A673 (cell line): ENCODE measurements at regions not wholly inside any gene's neighbourhood (a gene's known extent, or its start where the extent isn't known, plus 50 kb on each side); places are given as distances from the start of the nearest gene placed in this dataset.

Source experiments
- BruUV-seq: library from RNA; stranded (reverse); fragments of 400-500 nt; replicated peaks from 2 replicates; lab custom pipeline; 2021; lab: Mats Ljungman, UMichigan
- CTCF ChIA-PET: fragments of 300-600 bp; sonication (Branson Sonifier 250); formaldehyde crosslinking; loops from one replicate; lab custom pipeline; 2022; ENCODE audit warnings: antibody characterized with exemption; lab: Charles Lee
- POLR2A ChIA-PET: fragments of 300-600 bp; sonication (Branson Sonifier 250); formaldehyde crosslinking; loops from one replicate; lab custom pipeline; 2022; ENCODE audit warnings: antibody characterized with exemption; ENCODE audit not compliant: low non-redundant PET; lab: Charles Lee
- DNase-seq: peaks from one replicate; pipeline ENCODE4 v3.0.0-alpha.2; 2015; ENCODE audit warnings: low spot score
- H3K27ac ChIP-seq: fragments of 200-600 bp; sonication (generic); 2 replicates; pipeline ENCODE4 v1.5.1; 2016; ENCODE audit warnings: mixed run types, low read depth, mild to moderate bottlenecking, mixed read lengths, antibody characterized with exemption, low read length; ENCODE audit not compliant: poor library complexity, severe bottlenecking
- H3K27me3 ChIP-seq: fragments of 200-600 bp; sonication (generic); replicated peaks from 2 replicates; pipeline ENCODE4 v1.6.1; 2017; ENCODE audit warnings: mixed run types, low read depth, mild to moderate bottlenecking, mixed read lengths, antibody characterized with exemption, low read length; ENCODE audit not compliant: insufficient read depth, poor library complexity
- H3K36me3 ChIP-seq: fragments of 200-600 bp; sonication (generic); 2 replicates; pipeline ENCODE4 v1.6.1; 2016; ENCODE audit warnings: mixed run types, mild to moderate bottlenecking, mixed read lengths, antibody characterized with exemption, low read length; ENCODE audit not compliant: insufficient read depth, poor library complexity, severe bottlenecking
- H3K4me1 ChIP-seq: fragments of 200-600 bp; sonication (generic); 2 replicates; pipeline ENCODE4 v1.6.1; 2017; ENCODE audit warnings: mixed run types, mild to moderate bottlenecking, mixed read lengths, antibody characterized with exemption, low read length; ENCODE audit not compliant: insufficient read depth, poor library complexity, severe bottlenecking
- H3K4me3 ChIP-seq: fragments of 200-600 bp; sonication (generic); 2 replicates; pipeline ENCODE4 v1.5.1; 2016; ENCODE audit warnings: low read depth, mixed run types, mild to moderate bottlenecking, mixed read lengths, low read length; ENCODE audit not compliant: poor library complexity, severe bottlenecking
- H3K9me3 ChIP-seq: fragments of 200-600 bp; sonication (generic); 2 replicates; pipeline ENCODE4 v1.6.1; 2016; ENCODE audit warnings: mixed run types, low read depth, mild to moderate bottlenecking, mixed read lengths, antibody characterized with exemption, low read length; ENCODE audit not compliant: poor library complexity, severe bottlenecking
- CTCF ChIP-seq: fragments of 300-800, 200-600 bp; sonication (generic); conservative IDR thresholded peaks from 2 replicates; pipeline ENCODE4 v1.5.1; 2017; ENCODE audit warnings: low read depth, mild to moderate bottlenecking, antibody characterized with exemption, low read length, moderate library complexity, mixed read lengths
- EZH2 ChIP-seq: fragments of 200-600 bp; sonication (generic); IDR thresholded peaks from 2 replicates; pipeline ENCODE4 v1.6.1; 2017; ENCODE audit warnings: borderline replicate concordance, low read depth, mild to moderate bottlenecking, mixed read lengths, antibody characterized with exemption, low read length; ENCODE audit not compliant: poor library complexity, severe bottlenecking
- intact Hi-C: fragments of 100-400 bp; cut with micrococcal nuclease; formaldehyde crosslinking; loops from one replicate; pipeline ENCODE4 v1.10.0; 2022; ENCODE audit not compliant: unreplicated experiment

GRCh38 chr13:62502588-62502987, 1086.9 kb upstream of the PCDH20 start:
- intact Hi-C loops: no loop called here
- Histone ChIP-seq H3K4me3 (no peak overlapping the region), H3K27me3 (no peaks in the 10 kb centered on the region), H3K36me3 (no peaks in the 10 kb centered on the region), H3K4me1 (no peaks in the 10 kb centered on the region), H3K9me3 (no peaks in the 10 kb centered on the region), H3K27ac (no peak overlapping the region)
- no TSS peak for BruUV-seq
- ChIA-PET CTCF (no interaction called here), POLR2A (no interaction called here)
- no peak for DNase-seq
- no peak for TF ChIP-seq CTCF

DNA sequence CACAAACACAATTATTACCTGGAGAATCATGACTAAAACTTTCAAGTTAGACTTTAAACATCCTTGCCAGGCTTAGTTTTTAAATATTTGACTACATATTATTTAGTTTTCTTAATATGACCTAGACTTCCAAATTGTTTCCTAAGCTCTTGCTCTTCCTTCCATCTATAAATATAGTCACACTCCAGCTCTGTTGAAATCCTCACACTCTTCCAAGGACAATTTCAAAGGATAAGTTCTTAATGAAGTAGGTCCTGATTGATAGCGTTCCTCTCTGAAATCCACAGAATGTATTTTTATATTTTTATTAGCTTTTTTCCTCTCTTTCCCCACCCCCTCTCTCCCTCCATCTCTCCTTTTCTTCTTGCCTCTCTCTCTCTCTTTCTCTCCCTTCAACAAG, 1074.1 kb upstream of the PCDH20 start:
- CTCF ChIA-PET: no interaction called here
- H3K4me3 ChIP-seq: no peak overlapping the region
- intact Hi-C loops: no loop called here
- H3K27ac ChIP-seq: no peak overlapping the region
- no peaks in the 10 kb centered on the region for H3K36me3 ChIP-seq
- DNase-seq: no peak
- no TSS peak for BruUV-seq
- POLR2A ChIA-PET: no interaction called here
- no peaks in the 10 kb centered on the region for H3K4me1 ChIP-seq
- no peaks in the 10 kb centered on the region for H3K9me3 ChIP-seq
- TF ChIP-seq CTCF (no peak), EZH2 (no peak)
- no peaks in the 10 kb centered on the region for H3K27me3 ChIP-seq

DNA sequence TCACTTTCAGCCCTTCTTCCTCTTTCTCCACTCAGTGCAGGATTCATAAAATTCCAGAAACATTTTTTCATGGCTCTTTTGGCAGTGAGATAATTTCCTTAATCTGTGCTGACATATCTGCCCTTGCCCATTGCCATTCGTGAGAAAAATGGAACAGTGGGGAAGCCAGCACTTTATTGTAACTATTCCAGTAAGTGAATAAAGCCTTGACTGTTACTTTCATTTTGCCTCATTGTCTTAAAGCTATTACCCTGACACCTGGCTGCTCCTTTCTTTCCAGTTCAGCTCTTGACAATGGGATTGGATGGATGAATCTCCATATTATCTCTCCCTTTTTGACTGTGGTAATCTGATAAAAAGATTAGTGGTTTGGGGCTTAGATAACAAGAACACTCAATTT, 1068.1 kb upstream of the PCDH20 start:
- TF ChIP-seq EZH2 (no peak), CTCF (no peak)
- no TSS peak for BruUV-seq
- intact Hi-C loops: no loop called here

More for the DNA sequence above, 1068.1 kb upstream of the PCDH20 start:
- H3K9me3 ChIP-seq: no peaks in the 10 kb centered on the region
- no peak overlapping the region for H3K27ac ChIP-seq
- no peaks in the 10 kb centered on the region for H3K27me3 ChIP-seq
- H3K4me1 ChIP-seq: no peaks in the 10 kb centered on the region
- POLR2A ChIA-PET: no interaction called here
- no peak for DNase-seq
- no peaks in the 10 kb centered on the region for H3K36me3 ChIP-seq
- H3K4me3 ChIP-seq: no peak overlapping the region
- CTCF ChIA-PET: no interaction called here
